ENCODE measurements at regions not wholly inside any gene's neighbourhood (a gene's known extent, or its start where the extent isn't known, plus 50 kb on each side); places are given as distances from the start of the nearest gene placed in this dataset.

GRCh38 chr15:95816591-95816990 lies 513.9 kb upstream of the NR2F2 start:
- Histone ChIP-seq H3K79me2 (ENCODE audit: insufficient read depth, low read length) (no peaks in the 10 kb centered on the region), H3K9me3 (ENCODE audit: insufficient read depth, low read depth, low read length) (no peaks in the 10 kb centered on the region), H3K9me2 (replicated peaks; ENCODE audit: low read depth, low read length) (no peaks in the 10 kb centered on the region), H4K20me1 (ENCODE audit: insufficient read depth, low read length, poor library complexity, severe bottlenecking) (no peaks in the 10 kb centered on the region), H3K4me3 (ENCODE audit: low read length, poor library complexity, severe bottlenecking) (no peak overlapping the region), H2AFZ (ENCODE audit: low read length) (no peak overlapping the region), H3K4me1 (ENCODE audit: insufficient read depth, low read length, poor library complexity, severe bottlenecking) (no peaks in the 10 kb centered on the region), H3K4me2 (ENCODE audit: low read depth, low read length, poor library complexity, severe bottlenecking) (no peak overlapping the region), H3K27me3 (ENCODE audit: insufficient read depth, low read length, poor library complexity, severe bottlenecking) (no peaks in the 10 kb centered on the region), H3F3A (ENCODE audit: low read depth) (no peaks in the 10 kb centered on the region), H3K36me3 (ENCODE audit: insufficient read depth, low read length) (no peaks in the 10 kb centered on the region), H3K9ac (ENCODE audit: low read depth, low read length, poor library complexity, severe bottlenecking) (no peak overlapping the region)
- TF ChIP-seq EZH2phosphoT487 (IDR thresholded peaks at IDR 0.05; ENCODE audit: borderline replicate concordance) = no peak
- TF ChIP-seq CTCF (conservative IDR thresholded peaks at IDR 0.05; ENCODE audit: low read length) = no peak

- Histone ChIP-seq H3K9ac (ENCODE audit: low read depth, low read length, poor library complexity, severe bottlenecking) (no peak overlapping the region), H3K9me2 (replicated peaks; ENCODE audit: low read depth, low read length) (no peaks in the 10 kb centered on the region), H3K36me3 (ENCODE audit: insufficient read depth, low read length) (no peaks in the 10 kb centered on the region), H2AFZ (ENCODE audit: low read length) (no peak overlapping the region), H3K79me2 (ENCODE audit: insufficient read depth, low read length) (no peaks in the 10 kb centered on the region), H3K4me1 (ENCODE audit: insufficient read depth, low read length, poor library complexity, severe bottlenecking) (no peaks in the 10 kb centered on the region), H3K9me3 (ENCODE audit: insufficient read depth, low read depth, low read length) (no peaks in the 10 kb centered on the region), H3K4me3 (ENCODE audit: low read length, poor library complexity, severe bottlenecking) (no peak overlapping the region), H4K20me1 (ENCODE audit: insufficient read depth, low read length, poor library complexity, severe bottlenecking) (no peaks in the 10 kb centered on the region), H3K27me3 (ENCODE audit: insufficient read depth, low read length, poor library complexity, severe bottlenecking) (no peaks in the 10 kb centered on the region), H3F3A (ENCODE audit: low read depth) (no peaks in the 10 kb centered on the region), H3K4me2 (ENCODE audit: low read depth, low read length, poor library complexity, severe bottlenecking) (no peak overlapping the region)
- TF ChIP-seq EZH2phosphoT487 (IDR thresholded peaks at IDR 0.05; ENCODE audit: borderline replicate concordance) (no peak), CTCF (conservative IDR thresholded peaks at IDR 0.05; ENCODE audit: low read length) (no peak)
These were observed 507.5 kb upstream of the NR2F2 start for GRCh38 chr15:95822961-95823360.

GRCh38 chr15:95825208-95825607 lies 505.3 kb upstream of the NR2F2 start:
- Histone ChIP-seq H3F3A (ENCODE audit: low read depth) (no peaks in the 10 kb centered on the region), H3K9ac (ENCODE audit: low read depth, low read length, poor library complexity, severe bottlenecking) (no peak overlapping the region), H4K20me1 (ENCODE audit: insufficient read depth, low read length, poor library complexity, severe bottlenecking) (no peaks in the 10 kb centered on the region), H3K9me3 (ENCODE audit: insufficient read depth, low read depth, low read length) (no peaks in the 10 kb centered on the region), H3K4me2 (ENCODE audit: low read depth, low read length, poor library complexity, severe bottlenecking) (no peak overlapping the region), H3K4me1 (ENCODE audit: insufficient read depth, low read length, poor library complexity, severe bottlenecking) (peaks cover 5% of the 10 kb centered on the region), H2AFZ (ENCODE audit: low read length) (no peak overlapping the region), H3K4me3 (ENCODE audit: low read length, poor library complexity, severe bottlenecking) (no peak overlapping the region), H3K27me3 (ENCODE audit: insufficient read depth, low read length, poor library complexity, severe bottlenecking) (no peaks in the 10 kb centered on the region), H3K79me2 (ENCODE audit: insufficient read depth, low read length) (no peaks in the 10 kb centered on the region), H3K9me2 (replicated peaks; ENCODE audit: low read depth, low read length) (no peaks in the 10 kb centered on the region), H3K36me3 (ENCODE audit: insufficient read depth, low read length) (no peaks in the 10 kb centered on the region)
- TF ChIP-seq CTCF (conservative IDR thresholded peaks at IDR 0.05; ENCODE audit: low read length) (no peak), EZH2phosphoT487 (IDR thresholded peaks at IDR 0.05; ENCODE audit: borderline replicate concordance) (no peak)
